Thymus (tissue), 11 donors: ENCODE measurements at regions not wholly inside any gene's neighbourhood (a gene's known extent, or its start where the extent isn't known, plus 50 kb on each side); places are given as distances from the start of the nearest gene placed in this dataset.

ENCODE experiments used
- DNase-seq, 9 donors: peaks; one replicate each; pipeline ENCODE4 v3.0.0-alpha.2; 2013; ENCODE audit warnings: low spot score in 9 of 9, low read depth in 6 of 9, missing footprints in 1 of 9
- H3K27ac ChIP-seq, 2 donors: one replicate each; pipeline ENCODE4 v1.5.1; 2013; ENCODE audit warnings: control low read depth in 1 of 2, low read depth in 1 of 2, low read length in 1 of 2, mild to moderate bottlenecking in 1 of 2, moderate library complexity in 1 of 2
- H3K27me3 ChIP-seq, 2 donors: one replicate each; pipeline ENCODE4 v1.5.1; 2013; ENCODE audit warnings: low read length in 1 of 2; ENCODE audit not compliant: control insufficient read depth in 2 of 2, insufficient read depth in 1 of 2
- H3K36me3 ChIP-seq, 2 donors: one replicate each; pipeline ENCODE4 v1.5.1; 2013; ENCODE audit warnings: low read length in 1 of 2, mild to moderate bottlenecking in 1 of 2, moderate library complexity in 1 of 2; ENCODE audit not compliant: control insufficient read depth in 2 of 2, insufficient read depth in 2 of 2
- H3K4me1 ChIP-seq, 2 donors: one replicate each; pipeline ENCODE4 v1.5.1; 2013; ENCODE audit warnings: low read length in 2 of 2; ENCODE audit not compliant: control insufficient read depth in 2 of 2, insufficient read depth in 2 of 2
- H3K4me3 ChIP-seq, 2 donors: one replicate each; pipeline ENCODE4 v1.5.1; 2013; ENCODE audit warnings: low read length in 2 of 2, control low read depth in 1 of 2, mild to moderate bottlenecking in 1 of 2
- H3K9me3 ChIP-seq, 2 donors: one replicate each; pipeline ENCODE4 v1.5.1; 2013; ENCODE audit warnings: low read length in 1 of 2, mild to moderate bottlenecking in 1 of 2; ENCODE audit not compliant: control insufficient read depth in 2 of 2, insufficient read depth in 1 of 2
- WGBS: extraction: QIAGEN DNeasy Blood & Tissue Kit; methylation state at CpG from one replicate; pipeline ENCODE4 v1.1.7; 2013; 5-methylcytosine and 5-hydroxymethylcytosine counted together
- donor health status: healthy.

DNA sequence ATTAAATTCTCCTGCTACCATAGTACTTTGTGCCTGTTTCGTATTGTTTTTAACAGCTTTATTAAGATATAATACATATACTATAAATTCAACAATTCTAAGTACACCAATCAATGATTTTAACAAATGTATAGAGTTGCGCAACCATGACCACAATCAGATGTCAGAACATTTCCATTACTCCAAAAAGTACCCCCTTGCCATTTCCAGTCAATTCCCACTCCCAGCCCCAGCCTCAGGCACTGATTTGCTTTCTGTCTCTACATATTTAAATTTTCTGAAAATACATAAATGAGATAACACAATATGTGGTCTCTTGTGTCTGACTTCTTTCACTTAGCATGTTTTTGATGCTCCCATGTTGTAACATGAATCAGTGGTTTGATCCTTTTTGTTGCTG lies 193.9 kb downstream of the FIGN start:
- Histone ChIP-seq H3K36me3 (no peaks in the 10 kb centered on the region), H3K4me3 (no peak overlapping the region), H3K27me3 (no peaks in the 10 kb centered on the region), H3K27ac (no peak overlapping the region), H3K4me1 (no peaks in the 10 kb centered on the region), H3K9me3 (no peaks in the 10 kb centered on the region)
- WGBS: 93% methylated on average over 2 of the region's 2 CpGs
- no peak for DNase-seq

DNA sequence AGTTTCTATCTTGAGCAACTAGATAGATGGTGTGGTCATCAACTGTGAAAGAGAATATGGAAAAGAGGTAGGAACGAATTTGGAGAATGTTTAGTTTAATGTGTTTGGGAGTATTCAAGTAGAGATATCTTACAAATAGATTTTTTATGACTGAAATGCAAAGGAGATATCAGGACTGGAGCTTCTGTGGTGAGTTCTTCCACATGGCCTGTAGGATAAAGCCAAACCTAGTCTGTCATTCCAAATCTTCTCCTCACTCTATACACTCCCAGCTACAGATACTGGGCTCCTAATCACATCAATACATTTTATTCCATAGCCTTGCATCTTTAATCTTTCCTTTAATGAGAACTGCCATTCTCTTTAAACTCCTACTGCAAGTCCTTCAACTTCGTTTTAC lies 194.3 kb downstream of the FIGN start:
- WGBS: 84% methylated on average over 2 of the region's 2 CpGs
- H3K27ac ChIP-seq: no peak overlapping the region
- no peak for DNase-seq
- H3K36me3 ChIP-seq: no peaks in the 10 kb centered on the region
- H3K9me3 ChIP-seq: no peaks in the 10 kb centered on the region
- no peaks in the 10 kb centered on the region for H3K27me3 ChIP-seq
- H3K4me3 ChIP-seq: no peak overlapping the region
- H3K4me1 ChIP-seq: no peaks in the 10 kb centered on the region

DNA sequence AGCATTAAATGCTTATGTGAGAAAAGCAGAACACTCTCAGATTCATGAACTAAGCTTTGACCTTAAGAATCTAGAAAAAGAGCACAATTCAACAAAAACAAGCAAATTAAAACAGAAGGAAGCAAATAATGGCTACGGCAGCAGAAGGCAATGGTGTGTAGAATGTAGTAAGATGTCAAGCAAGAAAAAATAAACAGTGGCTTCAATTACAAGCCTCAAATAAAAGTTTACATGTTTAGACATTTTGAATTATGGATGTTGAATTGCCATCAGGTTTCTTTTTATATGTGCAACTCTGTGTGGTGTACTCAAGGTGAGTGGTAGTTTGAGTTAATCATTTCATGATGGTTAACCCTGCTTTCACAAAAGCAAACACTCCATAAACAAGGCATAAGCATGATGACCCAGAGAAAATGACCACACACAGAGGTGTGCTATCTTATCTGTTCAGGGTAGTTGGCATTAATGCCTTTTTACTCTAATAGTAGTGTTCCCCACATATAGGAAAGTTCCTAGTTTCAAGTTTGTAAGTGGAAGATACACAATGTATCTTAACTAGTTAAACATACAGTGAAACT lies 207.1 kb downstream of the FIGN start:
- Histone ChIP-seq H3K4me1 (no peaks in the 10 kb centered on the region), H3K27ac (no peak overlapping the region), H3K36me3 (no peaks in the 10 kb centered on the region), H3K27me3 (no peaks in the 10 kb centered on the region), H3K9me3 (peaks cover 0 to 7% of the 10 kb centered on the region in 2 donors), H3K4me3 (no peak overlapping the region)
- DNase-seq: no peak
- 86% methylated on average over 1 of the region's 1 CpG for WGBS

DNA sequence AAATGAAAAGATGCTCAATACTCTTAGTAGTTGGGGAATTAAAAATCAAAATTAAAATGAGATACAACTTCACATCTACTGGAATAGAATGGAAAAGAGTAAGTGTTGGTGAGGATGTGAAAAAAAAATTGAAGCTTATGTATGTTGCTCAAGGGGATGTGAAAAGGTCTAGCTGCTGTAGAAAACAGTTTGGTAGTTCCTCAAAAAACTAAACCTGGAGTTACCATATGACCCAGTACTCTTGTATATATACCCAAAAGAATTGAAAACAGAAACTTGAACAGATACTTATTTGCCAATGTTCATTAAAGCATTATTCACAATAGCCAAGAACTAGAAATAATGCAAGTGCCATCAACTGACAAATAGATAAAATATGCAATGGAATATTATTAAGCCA lies 208.4 kb downstream of the FIGN start:
- H3K4me3 ChIP-seq: no peak overlapping the region
- peaks cover 0 to 7% of the 10 kb centered on the region in 2 donors for H3K9me3 ChIP-seq
- H3K27me3 ChIP-seq: no peaks in the 10 kb centered on the region
- no peak for DNase-seq
- no peaks in the 10 kb centered on the region for H3K36me3 ChIP-seq
- no peaks in the 10 kb centered on the region for H3K4me1 ChIP-seq
- no peak overlapping the region for H3K27ac ChIP-seq

DNA sequence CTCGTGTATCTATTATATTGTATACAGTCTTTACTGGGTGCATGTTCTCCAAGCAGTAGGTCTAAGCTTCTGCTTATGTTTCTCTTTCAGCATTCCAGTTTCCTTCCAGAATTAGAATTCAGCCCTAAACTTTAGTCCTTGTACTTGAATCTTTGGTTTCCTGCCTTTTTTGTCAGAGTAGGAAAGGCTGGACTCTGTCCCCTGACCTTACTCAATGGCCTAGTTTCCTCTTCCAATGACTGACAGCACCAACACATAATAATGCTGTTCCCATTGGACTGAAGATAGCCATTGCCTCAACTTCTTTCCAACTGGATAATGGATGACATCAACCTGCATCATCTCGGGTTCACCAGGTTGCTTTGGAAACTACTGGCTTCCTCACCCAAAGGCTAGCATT lies 217.0 kb downstream of the FIGN start:
- no peak overlapping the region for H3K4me3 ChIP-seq

DNA sequence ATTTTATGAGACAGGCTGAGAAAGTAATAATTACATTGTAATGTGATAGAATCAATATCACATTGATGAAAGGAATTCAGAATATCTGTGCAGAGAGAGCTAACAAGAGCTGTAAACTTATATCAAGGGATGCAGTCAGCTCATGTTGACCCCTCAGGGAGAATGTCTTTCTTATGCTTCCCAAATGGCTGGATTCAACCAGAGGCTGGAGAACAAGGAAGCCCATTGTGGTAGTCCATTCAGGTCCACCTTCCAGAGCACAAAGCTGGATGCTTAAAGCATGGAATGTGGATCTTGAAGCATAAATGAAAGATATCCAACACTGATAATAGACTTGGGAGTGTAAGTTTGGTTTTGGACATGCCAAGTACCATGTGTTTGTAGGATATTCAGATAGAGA lies 220.0 kb downstream of the FIGN start:
- Histone ChIP-seq H3K27ac (no peak overlapping the region), H3K27me3 (no peaks in the 10 kb centered on the region), H3K4me1 (no peaks in the 10 kb centered on the region), H3K9me3 (no peaks in the 10 kb centered on the region), H3K4me3 (no peak overlapping the region), H3K36me3 (no peaks in the 10 kb centered on the region)
- no peak for DNase-seq

More for the DNA sequence above, 217.0 kb downstream of the FIGN start:
- no peak overlapping the region for H3K27ac ChIP-seq
- no peaks in the 10 kb centered on the region for H3K9me3 ChIP-seq
- H3K27me3 ChIP-seq: no peaks in the 10 kb centered on the region
- no peaks in the 10 kb centered on the region for H3K4me1 ChIP-seq
- no peak for DNase-seq
- 89% methylated on average over 2 of the region's 2 CpGs for WGBS
- H3K36me3 ChIP-seq: no peaks in the 10 kb centered on the region

DNA sequence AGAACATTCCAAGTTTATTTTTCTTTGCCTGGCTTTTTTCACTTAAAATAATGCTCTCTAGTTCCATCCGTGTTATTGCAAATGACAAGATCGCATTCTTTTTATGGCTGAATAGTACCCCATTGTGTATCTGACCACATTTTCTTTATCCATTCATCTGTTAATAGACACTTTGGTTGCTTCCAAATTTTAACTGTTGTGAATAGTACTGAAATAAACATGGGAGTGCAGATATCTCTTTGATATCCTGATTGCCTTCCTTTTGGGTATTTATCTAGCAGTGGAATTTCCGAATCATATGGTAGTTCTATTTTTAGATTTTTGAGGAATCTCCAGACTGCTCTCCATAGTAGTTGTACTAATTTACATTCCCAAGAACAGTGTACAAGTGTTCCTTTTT lies 230.5 kb downstream of the FIGN start:
- no peak for DNase-seq
- Histone ChIP-seq H3K36me3 (no peaks in the 10 kb centered on the region), H3K9me3 (no peaks in the 10 kb centered on the region), H3K4me1 (no peaks in the 10 kb centered on the region), H3K27ac (no peak overlapping the region), H3K27me3 (no peaks in the 10 kb centered on the region), H3K4me3 (no peak overlapping the region)
- WGBS: 94% methylated on average over 3 of the region's 3 CpGs

DNA sequence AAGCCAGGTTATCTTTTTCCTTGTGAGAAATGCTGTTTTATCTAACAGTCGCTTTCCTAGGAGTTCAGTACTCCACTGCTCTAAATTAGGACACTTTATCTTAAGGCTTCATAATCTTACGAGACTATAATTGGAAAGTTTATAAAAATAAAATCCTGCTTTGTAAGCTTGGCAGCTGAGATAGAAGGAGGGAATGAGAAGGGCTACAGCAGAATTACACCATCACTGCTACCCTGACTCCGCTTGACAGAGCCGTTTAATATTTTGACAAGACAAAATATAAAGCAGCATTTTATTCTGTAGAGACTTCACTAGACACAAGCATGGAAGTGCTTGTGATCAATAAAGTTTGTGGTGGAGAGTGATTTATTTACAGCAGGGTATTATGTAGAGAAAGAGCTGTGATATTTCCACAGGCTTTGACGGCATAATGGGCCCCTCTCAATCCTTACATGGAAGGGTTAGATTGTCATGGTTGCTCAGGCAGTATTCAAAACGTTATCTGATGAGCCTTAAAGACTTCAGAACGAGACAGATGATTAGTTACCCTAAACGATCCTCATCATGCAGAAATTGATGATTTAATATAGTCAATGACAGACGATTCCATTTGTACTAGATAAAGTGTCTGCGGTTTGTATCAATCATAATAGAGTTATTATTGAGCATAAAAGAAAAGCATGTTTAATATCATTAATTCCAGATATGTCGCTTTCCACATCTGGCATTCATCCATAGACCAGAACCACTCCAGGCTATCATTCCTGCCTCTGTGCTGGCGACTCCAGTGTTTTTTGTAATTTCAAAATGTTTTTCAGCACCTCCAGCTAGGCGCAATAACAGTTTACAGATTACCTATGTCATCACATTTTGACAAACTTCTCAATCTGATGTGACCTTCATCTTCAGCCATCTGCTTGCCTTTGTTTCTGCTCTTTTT lies 242.2 kb downstream of the FIGN start:
- H3K27me3 ChIP-seq: no peaks in the 10 kb centered on the region
- H3K9me3 ChIP-seq: peaks cover 0 to 4% of the 10 kb centered on the region in 2 donors
- no peaks in the 10 kb centered on the region for H3K36me3 ChIP-seq
- H3K4me1 ChIP-seq: no peaks in the 10 kb centered on the region
- WGBS: 88% methylated on average over 13 of the region's 13 CpGs
- no peak overlapping the region for H3K27ac ChIP-seq
- H3K4me3 ChIP-seq: no peak overlapping the region
- DNase-seq: no peak

DNA sequence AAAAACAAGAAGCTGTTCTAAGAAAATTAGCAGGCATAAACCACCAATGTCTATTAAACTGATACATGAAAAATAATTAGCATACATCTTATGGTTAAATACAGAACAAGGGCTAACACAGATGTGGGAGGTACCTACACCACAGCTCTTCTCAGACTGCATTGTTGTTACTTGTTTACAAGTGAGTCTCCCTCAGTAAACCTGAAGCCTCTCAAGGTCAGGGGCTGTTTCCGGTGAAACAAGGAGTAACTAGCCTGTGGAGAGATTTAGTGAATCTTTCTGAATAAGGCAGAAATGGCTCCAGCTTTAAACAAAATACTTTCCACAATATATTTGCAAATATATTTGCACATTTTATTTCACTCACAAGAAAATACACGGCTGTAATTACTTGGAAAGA lies 244.0 kb downstream of the FIGN start:
- Histone ChIP-seq H3K4me1 (no peaks in the 10 kb centered on the region), H3K4me3 (no peak overlapping the region), H3K27me3 (no peaks in the 10 kb centered on the region), H3K36me3 (no peaks in the 10 kb centered on the region), H3K9me3 (no peaks in the 10 kb centered on the region), H3K27ac (no peak overlapping the region)
- no peak for DNase-seq
- WGBS: 88% methylated on average over 2 of the region's 2 CpGs
